DMS53 treated with DMSO at 0.1 percent for 48 hours (cell line): ENCODE measurements at regions not wholly inside any gene's neighbourhood (a gene's known extent, or its start where the extent isn't known, plus 50 kb on each side); places are given as distances from the start of the nearest gene placed in this dataset.
A peak's percentile ranks its signal among the peaks of the same experiment; 100 is the strongest.
"Not testable (repeated sequence)": the region's sequence is repeated elsewhere in the genome, so short reads cannot be mapped to it uniquely, and the experiment has no call there.

ENCODE experiments used
- DNase-seq: peaks from one replicate; lab custom pipeline; 2025; ENCODE audit not compliant: unreplicated experiment; lab: John Stamatoyannopoulos, UW

DNA sequence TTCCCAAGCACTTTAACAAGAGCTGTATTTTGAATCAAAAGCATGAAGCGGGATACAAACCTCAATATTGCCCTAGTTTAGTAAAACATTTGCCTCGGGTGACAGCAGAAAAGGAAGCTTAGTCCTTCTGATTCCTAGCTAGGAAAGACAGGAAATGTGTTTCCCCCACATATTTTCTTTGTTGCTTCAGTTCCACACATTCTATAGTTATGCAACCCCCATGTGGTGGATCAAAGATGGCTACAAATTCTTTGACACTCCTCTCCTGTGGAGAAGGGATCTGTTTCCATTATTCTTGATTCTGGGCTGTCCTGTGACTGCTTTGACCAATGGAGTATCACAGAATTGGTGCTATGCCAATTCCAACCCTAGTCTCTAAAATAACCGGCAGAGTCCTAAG is 89.1 kb upstream of the SLC30A5 start:
- DNase-seq, result no peak

- no peak for DNase-seq
Measured at GRCh38 chr5:69006030-69006429, 87.8 kb upstream of the SLC30A5 start.

- DNase-seq, result no peak
Measured at GRCh38 chr5:69007163-69007562, 86.7 kb upstream of the SLC30A5 start.

DNA sequence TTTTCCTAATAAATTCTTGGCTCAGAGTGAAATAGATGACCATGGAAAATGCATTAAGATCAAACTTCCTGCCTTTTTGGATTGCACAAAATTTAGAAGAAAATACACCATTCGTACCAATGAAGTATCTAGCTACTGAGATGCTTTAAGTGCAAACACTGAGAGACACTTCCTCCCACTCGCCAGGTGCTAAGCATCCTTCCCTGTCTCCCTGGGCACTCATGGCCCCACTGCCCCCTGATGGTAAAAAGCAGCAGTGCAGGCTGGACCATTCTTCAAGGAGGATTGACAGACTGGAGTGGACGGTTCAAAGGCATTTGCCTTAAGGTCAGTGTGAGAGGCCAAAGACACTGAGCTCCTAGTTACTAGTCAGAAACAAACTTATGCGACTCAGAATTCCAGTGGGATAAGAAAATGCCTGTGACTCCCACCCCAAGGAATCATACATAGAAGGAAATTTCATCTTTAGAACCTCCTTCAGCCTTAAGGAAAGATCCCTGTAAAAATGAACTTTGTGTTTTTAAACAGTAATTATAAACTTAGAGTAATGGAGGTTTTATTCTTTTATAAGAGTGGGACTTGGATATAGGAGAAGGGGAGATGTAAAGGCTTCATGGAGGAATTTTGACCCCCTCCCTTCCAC is 86.0 kb upstream of the SLC30A5 start:
- peak; percentile 72 for DNase-seq

DNA sequence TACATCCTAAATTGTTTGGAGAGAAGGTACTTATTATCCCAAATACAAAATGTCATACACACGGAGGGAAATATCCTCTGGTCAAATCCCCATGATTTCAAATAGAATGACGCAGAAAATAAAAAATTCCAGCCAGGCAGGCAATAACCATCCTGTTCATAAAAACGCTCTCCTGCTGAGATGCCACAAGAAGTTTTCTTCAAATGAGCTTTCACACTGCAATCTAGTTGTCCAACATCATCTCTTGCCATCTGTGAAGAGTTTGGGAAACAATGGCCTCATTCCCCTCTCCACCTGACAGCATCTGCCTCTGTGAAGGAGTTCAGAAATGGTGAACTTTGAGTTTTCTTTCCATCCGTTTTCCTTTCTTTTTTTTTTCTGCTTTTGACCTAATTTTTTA is 83.3 kb upstream of the SLC30A5 start:
- no peak for DNase-seq

- no peak for DNase-seq
Measured at GRCh38 chr5:69011910-69012309, 81.9 kb upstream of the SLC30A5 start.

- peak; percentile 16 for DNase-seq
Measured at GRCh38 chr5:69013481-69013880, 80.3 kb upstream of the SLC30A5 start.

DNA sequence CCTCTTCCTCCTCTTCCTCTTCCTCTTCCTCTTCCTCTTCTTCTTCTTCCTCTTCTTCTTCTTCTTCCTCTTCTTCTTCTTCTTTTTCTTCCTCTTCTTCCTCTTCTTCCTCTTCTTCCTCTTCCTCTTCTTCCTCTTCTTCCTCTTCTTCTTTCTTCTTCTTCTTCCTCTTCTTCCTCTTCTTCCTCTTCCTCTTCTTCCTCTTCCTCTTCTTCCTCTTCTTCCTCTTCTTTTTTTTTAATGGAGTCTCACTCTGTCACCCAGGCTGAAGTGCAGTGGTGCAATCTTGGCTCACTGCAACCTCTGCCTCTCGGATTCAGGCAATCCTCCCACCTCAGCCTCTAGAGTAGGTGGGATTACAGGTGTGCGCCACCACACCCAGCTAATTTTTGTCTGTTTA is 79.8 kb upstream of the SLC30A5 start:
- DNase-seq, result not testable (repeated sequence)

- DNase-seq, result no peak
Measured at GRCh38 chr5:69019668-69020375, 74.0 kb upstream of the SLC30A5 start.

DNA sequence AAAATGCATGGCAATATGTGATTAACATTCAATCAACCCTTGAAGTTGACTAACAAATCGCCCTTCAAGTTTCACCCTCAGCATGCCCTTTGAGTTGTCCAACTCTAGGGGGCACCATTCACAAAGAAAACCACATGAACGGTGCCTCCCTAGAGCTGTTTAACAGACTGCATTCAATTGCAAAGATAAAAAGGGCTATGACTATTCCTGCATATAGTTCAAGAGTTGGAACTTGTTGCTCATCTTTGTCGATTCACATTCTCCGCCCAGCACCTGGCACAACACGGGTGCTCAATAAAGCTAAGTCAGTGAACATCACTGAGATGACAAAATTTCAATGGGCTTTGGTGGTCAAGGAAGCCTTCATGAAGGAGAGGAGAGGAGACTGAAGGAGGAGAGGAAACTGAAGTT is 69.6 kb upstream of the SLC30A5 start:
- DNase-seq, result peak; percentile 62

DNA sequence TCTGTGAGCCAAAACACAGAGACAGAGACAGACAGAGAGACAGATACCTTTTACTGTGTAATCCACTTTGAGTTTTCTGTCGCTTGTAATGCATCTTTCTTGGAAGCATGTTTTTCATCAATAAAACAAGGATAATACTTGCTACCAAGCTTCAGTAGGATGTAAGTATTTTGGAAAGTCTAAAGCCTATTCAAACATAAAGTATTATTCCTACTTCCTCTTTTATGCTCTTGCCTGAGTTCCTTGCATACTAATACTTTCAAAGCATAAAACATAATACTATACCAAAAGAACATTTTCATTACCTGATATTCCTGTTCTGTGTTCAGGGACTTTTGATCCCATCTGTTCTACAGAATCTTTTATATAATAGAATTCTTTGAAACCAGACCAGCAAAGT is 64.5 kb upstream of the SLC30A5 start:
- DNase-seq, result no peak

DNA sequence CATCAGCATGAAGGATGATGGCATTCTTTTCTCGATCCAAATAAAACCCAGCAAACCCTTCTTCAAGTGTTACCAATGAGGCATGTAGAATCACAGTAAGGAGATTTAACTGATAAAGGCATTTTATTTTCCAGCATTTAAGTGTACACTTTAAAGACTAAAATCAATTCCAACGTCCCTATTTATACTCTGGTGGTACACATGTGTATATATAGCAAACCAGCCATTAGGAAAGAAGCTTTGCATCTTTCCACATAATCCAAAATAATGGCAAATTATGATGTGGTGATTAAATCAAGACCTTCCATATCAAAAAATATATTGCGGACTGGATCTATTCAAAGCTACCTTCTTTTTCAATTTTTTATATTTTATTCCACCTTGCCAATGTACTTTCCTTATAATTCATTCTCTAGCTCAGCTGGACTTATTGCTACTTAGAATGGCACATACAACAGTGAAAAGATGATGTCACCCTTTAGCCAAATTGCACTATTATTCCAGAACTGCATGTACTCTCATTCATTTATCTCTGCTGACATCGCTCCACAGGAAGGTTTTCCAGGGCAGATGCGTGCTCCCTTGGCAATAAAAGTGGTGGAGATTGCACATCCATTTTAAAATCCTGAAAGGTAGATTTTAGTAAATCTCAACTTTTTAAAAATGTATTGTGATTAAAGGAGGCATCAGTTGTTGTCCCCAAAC is 63.3 kb upstream of the SLC30A5 start:
- no peak for DNase-seq

- DNase-seq, result no peak
Measured at GRCh38 chr5:69032009-69032408, 61.8 kb upstream of the SLC30A5 start.

- peak; percentile 27 for DNase-seq
Measured at GRCh38 chr5:69033690-69034089, 60.1 kb upstream of the SLC30A5 start.

DNA sequence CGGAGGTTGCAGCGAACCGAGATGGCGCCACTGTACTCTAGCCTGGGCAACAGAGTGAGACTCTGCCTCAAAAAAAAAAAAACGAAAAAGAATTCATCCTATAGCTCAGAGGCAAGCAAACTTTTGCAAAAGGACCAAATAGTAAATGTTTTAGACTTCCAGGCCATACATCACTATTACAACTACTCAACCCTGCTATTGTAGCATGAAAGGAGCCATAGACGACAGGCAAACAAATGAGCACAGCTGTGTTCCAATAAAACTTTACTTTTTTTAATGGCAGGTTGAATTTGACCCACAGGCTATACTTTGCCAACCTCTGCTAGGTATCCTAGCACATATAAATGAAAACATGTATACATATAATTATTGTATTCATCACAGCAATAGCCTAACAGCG is 58.9 kb upstream of the SLC30A5 start:
- DNase-seq, result no peak

- DNase-seq, result no peak
Measured at GRCh38 chr5:69035665-69036064, 58.1 kb upstream of the SLC30A5 start.

DNA sequence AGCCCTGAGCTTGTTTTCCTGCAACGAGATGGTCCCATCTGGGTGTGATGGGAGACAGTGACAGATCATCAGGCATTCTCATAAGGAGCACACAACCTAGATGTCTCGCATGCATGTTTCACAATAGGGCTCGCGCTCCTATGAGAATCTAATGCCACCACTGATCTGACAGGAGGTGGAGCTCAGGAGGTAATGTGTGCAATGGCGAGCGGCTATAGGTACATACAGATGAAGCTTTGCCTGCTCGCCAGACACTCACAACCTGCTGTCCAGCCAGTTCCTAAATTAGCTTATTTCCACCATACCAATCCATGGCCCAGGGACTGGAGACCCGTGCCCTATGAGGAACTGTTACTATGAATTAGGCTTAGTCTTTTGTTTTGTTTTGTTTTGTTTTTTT is 55.3 kb upstream of the SLC30A5 start:
- DNase-seq, result no peak

GRCh38 chr5:69039829-69040228 is 54.0 kb upstream of the SLC30A5 start:
- no peak for DNase-seq

GRCh38 chr5:69042500-69042899 is 51.3 kb upstream of the SLC30A5 start:
- no peak for DNase-seq

GRCh38 chr5:69042915-69043654 is 50.7 kb upstream of the SLC30A5 start:
- peak; percentile 88 for DNase-seq

GRCh38 chr5:69043655-69043996 is 50.2 kb upstream of the SLC30A5 start:
- DNase-seq, result no peak
